GM23338 (cell line): ENCODE measurements at regions not wholly inside any gene's neighbourhood (a gene's known extent, or its start where the extent isn't known, plus 50 kb on each side); places are given as distances from the start of the nearest gene placed in this dataset.

Experiments
- ATAC-seq: fragments of 200-7000 bp; cut with Tn5 transposase; 3 replicates; pipeline ENCODE4 v1.9.1; 2020
- DNase-seq: peaks from one replicate; pipeline ENCODE4 v3.0.0-alpha.2; 2015; ENCODE audit warnings: low spot score
- H2AFZ ChIP-seq: fragments of 200-600 bp; sonication (generic); 2 replicates; pipeline ENCODE4 v1.8.0; 2016; ENCODE audit warnings: antibody characterized with exemption, mild to moderate bottlenecking, moderate library complexity
- H3F3A ChIP-seq: fragments of 200-600 bp; sonication (generic); replicated peaks from 2 replicates; pipeline ENCODE4 v1.8.0; 2017; ENCODE audit warnings: antibody characterized with exemption, mixed run types, low read depth
- H3K27ac ChIP-seq: fragments of 200-600 bp; sonication (generic); 2 replicates; pipeline ENCODE4 v1.6.1; 2016; ENCODE audit warnings: low read depth
- H3K27me3 ChIP-seq: fragments of 200-600 bp; sonication (generic); 2 replicates; pipeline ENCODE4 v1.8.0; 2016; ENCODE audit warnings: mild to moderate bottlenecking, mixed run types, moderate library complexity; ENCODE audit not compliant: insufficient read depth
- H3K36me3 ChIP-seq: fragments of 200-600 bp; sonication (generic); 2 replicates; pipeline ENCODE4 v1.8.0; 2016; ENCODE audit warnings: mild to moderate bottlenecking; ENCODE audit not compliant: insufficient read depth
- H3K4me1 ChIP-seq: fragments of 200-600 bp; sonication (generic); 2 replicates; pipeline ENCODE4 v1.8.0; 2016; ENCODE audit warnings: mild to moderate bottlenecking, moderate library complexity; ENCODE audit not compliant: insufficient read depth
- H3K4me2 ChIP-seq: fragments of 200-600 bp; sonication (generic); 2 replicates; pipeline ENCODE4 v1.7.1; 2017; ENCODE audit warnings: mixed run types
- H3K4me3 ChIP-seq: fragments of 200-600 bp; sonication (generic); 2 replicates; pipeline ENCODE4 v1.6.1; 2016; ENCODE audit warnings: mixed run types
- H3K79me2 ChIP-seq: fragments of 200-600 bp; sonication (generic); replicated peaks from 2 replicates; pipeline ENCODE4 v1.8.0; 2017; ENCODE audit warnings: mild to moderate bottlenecking; ENCODE audit not compliant: insufficient read depth
- H3K9me2 ChIP-seq: fragments of 200-600 bp; sonication (generic); 2 replicates; pipeline ENCODE4 v1.8.0; 2017; ENCODE audit not compliant: insufficient read depth
- H4K20me1 ChIP-seq: fragments of 200-600 bp; sonication (generic); replicated peaks from 2 replicates; pipeline ENCODE4 v1.8.0; 2017; ENCODE audit warnings: mild to moderate bottlenecking; ENCODE audit not compliant: insufficient read depth
- H3K27ac Mint-ChIP-seq: 2 replicates; pipeline ENCODE4 v1.8.0; 2020; ENCODE audit warnings: inconsistent platforms, mild to moderate bottlenecking, moderate library complexity, mixed read lengths
- H3K27me3 Mint-ChIP-seq: 3 replicates; pipeline ENCODE4 v1.8.0; 2022; ENCODE audit warnings: low read depth, mild to moderate bottlenecking, moderate library complexity, mixed read lengths, inconsistent platforms; ENCODE audit not compliant: insufficient read depth, poor library complexity
- H3K36me3 Mint-ChIP-seq: 3 replicates; pipeline ENCODE4 v1.8.0; 2021; ENCODE audit warnings: low read depth, mild to moderate bottlenecking, inconsistent platforms, moderate library complexity, mixed read lengths
- H3K4me1 Mint-ChIP-seq: 3 replicates; pipeline ENCODE4 v1.8.0; 2020; ENCODE audit warnings: mild to moderate bottlenecking, inconsistent platforms, mixed read lengths
- H3K4me3 Mint-ChIP-seq: 3 replicates; pipeline ENCODE4 v1.8.0; 2021; ENCODE audit warnings: moderate library complexity, mild to moderate bottlenecking, inconsistent platforms, mixed read lengths
- H3K9me3 Mint-ChIP-seq: 3 replicates; pipeline ENCODE4 v1.8.0; 2020; ENCODE audit warnings: moderate library complexity, mild to moderate bottlenecking, inconsistent platforms, mixed read lengths
- CREB1 ChIP-seq: fragments of 250-450 bp; sonication (Bioruptor Pico); IDR thresholded peaks from 2 replicates; pipeline ENCODE4 v1.5.0; 2020; ENCODE audit warnings: low read depth, mild to moderate bottlenecking, moderate library complexity
- CTCF ChIP-seq, 2 experiments: fragments of 200-600 bp in 1 of 2; sonication (generic) in 1 of 2; conservative IDR thresholded peaks; 2 replicates each; pipeline versions ENCODE4 v1.5.1 to v1.6.1; 2016 to 2017; ENCODE audit warnings: antibody characterized with exemption in 2 of 2, low read depth in 2 of 2, mild to moderate bottlenecking in 2 of 2, moderate library complexity in 1 of 2
- ETS1 ChIP-seq: IDR thresholded peaks from 2 replicates; pipeline ENCODE4 v1.6.1; 2016; ENCODE audit warnings: antibody characterized with exemption
- EZH2phosphoT487 ChIP-seq: fragments of 200-600 bp; sonication (generic); IDR thresholded peaks from one replicate; pipeline ENCODE4 v1.8.1; 2018; ENCODE audit warnings: antibody characterized with exemption; ENCODE audit not compliant: unreplicated experiment
- NANOG ChIP-seq: IDR thresholded peaks from 2 replicates; pipeline ENCODE4 v1.6.1; 2016; ENCODE audit warnings: antibody characterized with exemption, borderline replicate concordance
- POLR2AphosphoS5 ChIP-seq: IDR thresholded peaks from 2 replicates; pipeline ENCODE4 v1.6.1; 2016; ENCODE audit warnings: antibody characterized with exemption, low read depth
- REST ChIP-seq: IDR thresholded peaks from one replicate; pipeline ENCODE4 v1.6.1; 2018; ENCODE audit warnings: antibody characterized with exemption; ENCODE audit not compliant: unreplicated experiment
- STAT1 ChIP-seq: IDR thresholded peaks from one replicate; pipeline ENCODE4 v1.6.1; 2016; ENCODE audit warnings: antibody characterized with exemption; ENCODE audit not compliant: unreplicated experiment
- ZNF114 ChIP-seq: fragments of 250-450 bp; sonication (Bioruptor Pico); IDR thresholded peaks from 2 replicates; pipeline ENCODE4 v1.5.0; 2020; ENCODE audit warnings: mild to moderate bottlenecking, moderate library complexity
- ZNF331 ChIP-seq: fragments of 250-450 bp; sonication (Bioruptor Pico); IDR thresholded peaks from 2 replicates; pipeline ENCODE4 v1.5.0; 2020; ENCODE audit warnings: low read depth, mild to moderate bottlenecking, moderate library complexity

- TF ChIP-seq ETS1 (no peak), CREB1 (CRISPR knock-in tag) (no peak), EZH2phosphoT487 (no peak), ZNF114 (no peak), REST (no peak), POLR2AphosphoS5 (no peak)
Measured at GRCh38 chr10:123269017-123269552, 114.9 kb downstream of the BUB3 start (continued).

GRCh38 chr10:123269675-123270074, 115.5 kb downstream of the BUB3 start:
- H3K27me3 ChIP-seq, result no peaks in the 10 kb centered on the region
- H3K79me2 ChIP-seq, result no peaks in the 10 kb centered on the region
- H3K36me3 Mint-ChIP-seq, result no peaks in the 10 kb centered on the region
- no peak overlapping the region for H2AFZ ChIP-seq
- no peak for ATAC-seq
- H3K27ac Mint-ChIP-seq, result no peak overlapping the region
- H3K27ac ChIP-seq, result no peak overlapping the region
- no peak overlapping the region for H3K4me3 ChIP-seq
- no peaks in the 10 kb centered on the region for H3K36me3 ChIP-seq
- no peak overlapping the region for H3K4me2 ChIP-seq
- H3K4me1 Mint-ChIP-seq, result peaks cover 6% of the 10 kb centered on the region; the same call in 2 of the 3 replicates
- DNase-seq, result no peak
- H3F3A ChIP-seq, result no peaks in the 10 kb centered on the region
- H3K9me2 ChIP-seq, result peaks cover 9% of the 10 kb centered on the region; the same call in 1 of the 2 replicates
- peaks cover 15% of the 10 kb centered on the region for H3K4me1 ChIP-seq
- H3K27me3 Mint-ChIP-seq, result no peaks in the 10 kb centered on the region
- no peaks in the 10 kb centered on the region for H4K20me1 ChIP-seq
- H3K9me3 Mint-ChIP-seq, result no peaks in the 10 kb centered on the region
- no peak overlapping the region for H3K4me3 Mint-ChIP-seq
- TF ChIP-seq STAT1 (no peak), CREB1 (CRISPR knock-in tag) (no peak), REST (no peak), CTCF (conservative IDR thresholded peaks at IDR 0.05; ENCODE audit: low read depth in 2 of 2) (no peak), EZH2phosphoT487 (no peak), ZNF331 (CRISPR knock-in tag) (no peak), NANOG (no peak)
